K562 (cell line): ENCODE measurements at regions not wholly inside any gene's neighbourhood (a gene's known extent, or its start where the extent isn't known, plus 50 kb on each side); places are given as distances from the start of the nearest gene placed in this dataset.

Source experiments
- BHLHE40 ChIP-seq: IDR thresholded peaks from 2 replicates; pipeline ENCODE4 v1.6.1; 2011; ENCODE audit warnings: low read length, improper control_type of control experiment
- ESRRA ChIP-seq: fragments of 450-650 bp; IDR thresholded peaks from 2 replicates; pipeline ENCODE4 v1.6.1; 2014; ENCODE audit warnings: low read depth, mild to moderate bottlenecking, moderate library complexity, borderline replicate concordance
- EZH2 ChIP-seq: IDR thresholded peaks from 2 replicates; pipeline ENCODE4 v1.6.1; 2012; ENCODE audit warnings: low read depth, mild to moderate bottlenecking, inconsistent platforms, low read length, borderline replicate concordance
- JUND ChIP-seq, 2 experiments: IDR thresholded peaks; 2 replicates in 1 of 2; 3 replicates in 1 of 2; pipeline ENCODE4 v1.6.1; 2011; ENCODE audit warnings: borderline replicate concordance in 2 of 2, low read depth in 2 of 2, low read length in 2 of 2, improper control_type of control experiment in 1 of 2, missing biosample characterization in 1 of 2, missing genetic modification characterization in 1 of 2, missing genetic modification reagents in 1 of 2
- PHF20 ChIP-seq: fragments of 450-650 bp; IDR thresholded peaks from 2 replicates; pipeline ENCODE4 v1.6.1; 2018; ENCODE audit not compliant: partially characterized antibody
- POLR2A ChIP-seq: fragments of 450-650 bp; conservative IDR thresholded peaks from 2 replicates; pipeline ENCODE4 v1.6.1; 2016
- SRF ChIP-seq, 2 experiments: fragments of 250-450, 450-650 bp in 1 of 2; sonication (Bioruptor Pico) in 1 of 2; sonication (generic) in 1 of 2; formaldehyde crosslinking; IDR thresholded peaks; 2 replicates each; pipeline versions ENCODE4 v1.5.0 to v1.5.1; 2020 to 2022; ENCODE audit warnings: mild to moderate bottlenecking in 1 of 2, missing genetic modification reagents in 1 of 2
- STAG1 ChIP-seq: sonication (generic); formaldehyde crosslinking; IDR thresholded peaks from 2 replicates; pipeline ENCODE4 v1.5.0; 2020; ENCODE audit warnings: missing genetic modification reagents, borderline replicate concordance
- USF2 ChIP-seq: sonication (generic); formaldehyde crosslinking; IDR thresholded peaks from 2 replicates; pipeline ENCODE4 v1.5.0; 2020; ENCODE audit warnings: missing genetic modification reagents
- YY1 ChIP-seq, 3 experiments: IDR thresholded peaks; 2 replicates each; pipeline ENCODE4 v1.6.1; 2011; ENCODE audit warnings: low read length in 2 of 3, mild to moderate bottlenecking in 2 of 3, moderate library complexity in 2 of 3, borderline replicate concordance in 1 of 3, control low read depth in 1 of 3, low read depth in 1 of 3; ENCODE audit not compliant: insufficient read depth in 3 of 3, insufficient replicate concordance in 2 of 3, control insufficient read depth in 1 of 3, insufficient read length in 1 of 3; ENCODE audit errors: extremely low read depth in 1 of 3
- ZNF184 ChIP-seq: sonication (generic); formaldehyde crosslinking; IDR thresholded peaks from 2 replicates; pipeline ENCODE4 v1.5.0; 2020; ENCODE audit warnings: missing genetic modification reagents
- ZNF212 ChIP-seq: fragments of 450-650 bp; formaldehyde crosslinking; IDR thresholded peaks from 2 replicates; pipeline ENCODE4 v1.4.0; 2020; ENCODE audit warnings: mild to moderate bottlenecking
- TF ChIP-seq, protein P1 (sequence below), 3 experiments: IDR thresholded peaks in 2 of 3; conservative IDR thresholded peaks in 1 of 3; 2 replicates each; pipeline ENCODE4 v1.5.1; 2011 to 2012; ENCODE audit warnings: low read length in 3 of 3, mild to moderate bottlenecking in 3 of 3, control low read depth in 2 of 3, improper control_type of control experiment in 1 of 3, inconsistent platforms in 1 of 3, low read depth in 1 of 3, mixed read lengths in 1 of 3, moderate library complexity in 1 of 3; ENCODE audit not compliant: insufficient read depth in 2 of 3
- TF ChIP-seq, protein P2 (sequence below): fragments of 450-650 bp; IDR thresholded peaks from 2 replicates; pipeline ENCODE4 v1.6.1; 2016; ENCODE audit warnings: low read depth

- TF ChIP-seq, protein P1, sequence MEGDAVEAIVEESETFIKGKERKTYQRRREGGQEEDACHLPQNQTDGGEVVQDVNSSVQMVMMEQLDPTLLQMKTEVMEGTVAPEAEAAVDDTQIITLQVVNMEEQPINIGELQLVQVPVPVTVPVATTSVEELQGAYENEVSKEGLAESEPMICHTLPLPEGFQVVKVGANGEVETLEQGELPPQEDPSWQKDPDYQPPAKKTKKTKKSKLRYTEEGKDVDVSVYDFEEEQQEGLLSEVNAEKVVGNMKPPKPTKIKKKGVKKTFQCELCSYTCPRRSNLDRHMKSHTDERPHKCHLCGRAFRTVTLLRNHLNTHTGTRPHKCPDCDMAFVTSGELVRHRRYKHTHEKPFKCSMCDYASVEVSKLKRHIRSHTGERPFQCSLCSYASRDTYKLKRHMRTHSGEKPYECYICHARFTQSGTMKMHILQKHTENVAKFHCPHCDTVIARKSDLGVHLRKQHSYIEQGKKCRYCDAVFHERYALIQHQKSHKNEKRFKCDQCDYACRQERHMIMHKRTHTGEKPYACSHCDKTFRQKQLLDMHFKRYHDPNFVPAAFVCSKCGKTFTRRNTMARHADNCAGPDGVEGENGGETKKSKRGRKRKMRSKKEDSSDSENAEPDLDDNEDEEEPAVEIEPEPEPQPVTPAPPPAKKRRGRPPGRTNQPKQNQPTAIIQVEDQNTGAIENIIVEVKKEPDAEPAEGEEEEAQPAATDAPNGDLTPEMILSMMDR (IDR thresholded peaks at IDR 0.05 in 2 of 3, conservative IDR thresholded peaks at IDR 0.05 in 1 of 3; ENCODE audit: insufficient read depth in 2 of 3, low read depth in 1 of 3, low read length in 3 of 3) = no peak
- no peak for TF ChIP-seq ZNF184 (CRISPR knock-in tag)
- TF ChIP-seq, protein P2, sequence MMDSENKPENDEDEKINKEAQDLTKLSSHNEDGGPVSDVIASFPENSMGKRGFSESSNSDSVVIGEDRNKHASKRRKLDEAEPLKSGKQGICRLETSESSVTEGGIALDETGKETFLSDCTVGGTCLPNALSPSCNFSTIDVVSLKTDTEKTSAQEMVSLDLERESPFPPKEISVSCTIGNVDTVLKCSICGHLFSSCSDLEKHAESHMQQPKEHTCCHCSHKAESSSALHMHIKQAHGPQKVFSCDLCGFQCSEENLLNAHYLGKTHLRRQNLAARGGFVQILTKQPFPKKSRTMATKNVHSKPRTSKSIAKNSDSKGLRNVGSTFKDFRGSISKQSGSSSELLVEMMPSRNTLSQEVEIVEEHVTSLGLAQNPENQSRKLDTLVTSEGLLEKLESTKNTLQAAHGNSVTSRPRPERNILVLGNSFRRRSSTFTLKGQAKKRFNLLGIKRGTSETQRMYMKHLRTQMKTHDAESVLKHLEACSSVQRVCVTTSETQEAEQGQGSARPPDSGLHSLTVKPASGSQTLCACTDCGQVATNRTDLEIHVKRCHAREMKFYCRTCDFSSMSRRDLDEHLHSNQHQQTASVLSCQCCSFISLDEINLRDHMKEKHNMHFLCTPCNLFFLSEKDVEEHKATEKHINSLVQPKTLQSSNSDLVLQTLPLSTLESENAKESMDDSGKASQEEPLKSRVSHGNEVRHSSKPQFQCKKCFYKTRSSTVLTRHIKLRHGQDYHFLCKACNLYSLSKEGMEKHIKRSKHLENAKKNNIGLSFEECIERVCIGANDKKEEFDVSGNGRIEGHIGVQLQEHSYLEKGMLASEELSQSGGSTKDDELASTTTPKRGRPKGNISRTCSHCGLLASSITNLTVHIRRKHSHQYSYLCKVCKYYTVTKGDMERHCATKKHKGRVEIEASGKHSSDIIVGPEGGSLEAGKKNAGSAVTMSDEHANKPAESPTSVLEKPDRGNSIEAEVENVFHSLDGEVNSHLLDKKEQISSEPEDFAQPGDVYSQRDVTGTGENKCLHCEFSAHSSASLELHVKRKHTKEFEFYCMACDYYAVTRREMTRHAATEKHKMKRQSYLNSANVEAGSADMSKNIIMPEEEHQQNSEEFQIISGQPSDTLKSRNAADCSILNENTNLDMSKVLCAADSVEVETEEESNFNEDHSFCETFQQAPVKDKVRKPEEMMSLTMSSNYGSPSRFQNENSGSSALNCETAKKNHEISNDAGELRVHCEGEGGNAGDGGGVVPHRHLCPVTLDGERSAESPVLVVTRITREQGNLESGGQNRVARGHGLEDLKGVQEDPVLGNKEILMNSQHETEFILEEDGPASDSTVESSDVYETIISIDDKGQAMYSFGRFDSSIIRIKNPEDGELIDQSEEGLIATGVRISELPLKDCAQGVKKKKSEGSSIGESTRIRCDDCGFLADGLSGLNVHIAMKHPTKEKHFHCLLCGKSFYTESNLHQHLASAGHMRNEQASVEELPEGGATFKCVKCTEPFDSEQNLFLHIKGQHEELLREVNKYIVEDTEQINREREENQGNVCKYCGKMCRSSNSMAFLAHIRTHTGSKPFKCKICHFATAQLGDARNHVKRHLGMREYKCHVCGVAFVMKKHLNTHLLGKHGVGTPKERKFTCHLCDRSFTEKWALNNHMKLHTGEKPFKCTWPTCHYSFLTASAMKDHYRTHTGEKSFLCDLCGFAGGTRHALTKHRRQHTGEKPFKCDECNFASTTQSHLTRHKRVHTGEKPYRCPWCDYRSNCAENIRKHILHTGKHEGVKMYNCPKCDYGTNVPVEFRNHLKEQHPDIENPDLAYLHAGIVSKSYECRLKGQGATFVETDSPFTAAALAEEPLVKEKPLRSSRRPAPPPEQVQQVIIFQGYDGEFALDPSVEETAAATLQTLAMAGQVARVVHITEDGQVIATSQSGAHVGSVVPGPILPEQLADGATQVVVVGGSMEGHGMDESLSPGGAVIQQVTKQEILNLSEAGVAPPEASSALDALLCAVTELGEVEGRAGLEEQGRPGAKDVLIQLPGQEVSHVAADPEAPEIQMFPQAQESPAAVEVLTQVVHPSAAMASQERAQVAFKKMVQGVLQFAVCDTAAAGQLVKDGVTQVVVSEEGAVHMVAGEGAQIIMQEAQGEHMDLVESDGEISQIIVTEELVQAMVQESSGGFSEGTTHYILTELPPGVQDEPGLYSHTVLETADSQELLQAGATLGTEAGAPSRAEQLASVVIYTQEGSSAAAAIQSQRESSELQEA = no peak
- TF ChIP-seq ESRRA = no peak
- TF ChIP-seq STAG1 (CRISPR knock-in tag) = no peak
- TF ChIP-seq EZH2 = no peak
- TF ChIP-seq JUND (IDR thresholded peaks at IDR 0.05; ENCODE audit: borderline replicate concordance, low read depth, low read length) = no peak
- no peak for TF ChIP-seq JUND (tag; IDR thresholded peaks at IDR 0.05; ENCODE audit: borderline replicate concordance, low read depth, low read length)
- no peak for TF ChIP-seq PHF20
- TF ChIP-seq YY1 (IDR thresholded peaks at IDR 0.05; ENCODE audit: borderline replicate concordance in 1 of 3, control insufficient read depth in 1 of 3, extremely low read depth in 1 of 3, insufficient read depth in 3 of 3, insufficient read length in 1 of 3, insufficient replicate concordance in 2 of 3, low read depth in 1 of 3, low read length in 2 of 3) = no peak
- TF ChIP-seq POLR2A = no peak
- no peak for TF ChIP-seq BHLHE40
- TF ChIP-seq ZNF212 (CRISPR knock-in tag) = no peak
- TF ChIP-seq SRF (CRISPR knock-in tag; IDR thresholded peaks at IDR 0.05) = no peak
- no peak for TF ChIP-seq USF2
These were observed 550.4 kb upstream of the ARPP21 start for GRCh38 chr3:35088943-35089342.
